ENCODE measurements at regions not wholly inside any gene's neighbourhood (a gene's known extent, or its start where the extent isn't known, plus 50 kb on each side); places are given as distances from the start of the nearest gene placed in this dataset.

GRCh38 chr3:124354150-124354549 is 362.2 kb upstream of the ROPN1 start:
- H3K36me3 ChIP-seq (ENCODE audit: insufficient read depth, low read length): no peaks in the 10 kb centered on the region
- no peaks in the 10 kb centered on the region for H3K4me1 ChIP-seq (ENCODE audit: insufficient read depth, low read length, poor library complexity, severe bottlenecking)
- no peak for DNase-seq (ENCODE audit: low spot score)
- no TSS peak for BruUV-seq (replicated peaks)
- no peak overlapping the region for H3K27ac ChIP-seq (ENCODE audit: low read depth, low read length, poor library complexity, severe bottlenecking)
- intact Hi-C loops (cut with micrococcal nuclease; ENCODE audit: unreplicated experiment): no loop called here
- POLR2A ChIA-PET: no interaction called here
- no peak overlapping the region for H3K4me3 ChIP-seq (ENCODE audit: low read depth, low read length, poor library complexity, severe bottlenecking)
- no peaks in the 10 kb centered on the region for H4K20me1 ChIP-seq (ENCODE audit: insufficient read depth, low read length)
- H2AFZ ChIP-seq (ENCODE audit: low read length): no peak overlapping the region
- H3K79me2 ChIP-seq (ENCODE audit: insufficient read depth, low read depth, low read length): no peaks in the 10 kb centered on the region
- TF ChIP-seq CTCF (conservative IDR thresholded peaks at IDR 0.05; ENCODE audit: low read length): no peak
- no peak for TF ChIP-seq EZH2phosphoT487 (IDR thresholded peaks at IDR 0.05; ENCODE audit: borderline replicate concordance, low read depth, low read length)
- H3K9me2 ChIP-seq (ENCODE audit: insufficient read depth, low read length): no peaks in the 10 kb centered on the region
- no peaks in the 10 kb centered on the region for H3K9me3 ChIP-seq (ENCODE audit: low read length)
- H3K4me2 ChIP-seq (ENCODE audit: low read length): no peak overlapping the region
- CTCF ChIA-PET (ENCODE audit: unreplicated experiment): no interaction called here

- Histone ChIP-seq H3K4me3 (ENCODE audit: low read depth, low read length, poor library complexity, severe bottlenecking) (no peak overlapping the region), H3K4me1 (ENCODE audit: insufficient read depth, low read length, poor library complexity, severe bottlenecking) (no peaks in the 10 kb centered on the region), H3K4me2 (ENCODE audit: low read length) (no peak overlapping the region), H3K79me2 (ENCODE audit: insufficient read depth, low read depth, low read length) (no peaks in the 10 kb centered on the region), H4K20me1 (ENCODE audit: insufficient read depth, low read length) (no peaks in the 10 kb centered on the region), H3K9me3 (ENCODE audit: low read length) (no peaks in the 10 kb centered on the region), H2AFZ (ENCODE audit: low read length) (no peak overlapping the region), H3K27ac (ENCODE audit: low read depth, low read length, poor library complexity, severe bottlenecking) (no peak overlapping the region), H3K36me3 (ENCODE audit: insufficient read depth, low read length) (no peaks in the 10 kb centered on the region), H3K9me2 (ENCODE audit: insufficient read depth, low read length) (no peaks in the 10 kb centered on the region)
- TF ChIP-seq CTCF (conservative IDR thresholded peaks at IDR 0.05; ENCODE audit: low read length): no peak
- TF ChIP-seq EZH2phosphoT487 (IDR thresholded peaks at IDR 0.05; ENCODE audit: borderline replicate concordance, low read depth, low read length): no peak
- ChIA-PET CTCF (ENCODE audit: unreplicated experiment) (no interaction called here), POLR2A (interaction anchor here (0.8 kb wide), 1 partner anchor 14 kb away, joined by 3 read pairs; no protein-coding TSS in a partner anchor)
- intact Hi-C loops (cut with micrococcal nuclease; ENCODE audit: unreplicated experiment): no loop called here
- no TSS peak for BruUV-seq (replicated peaks)
- no peak for DNase-seq (ENCODE audit: low spot score)
Observed at GRCh38 chr3:124358156-124358555, 366.2 kb upstream of the ROPN1 start.

GRCh38 chr3:124360155-124360554 is 368.2 kb upstream of the ROPN1 start:
- Histone ChIP-seq H4K20me1 (ENCODE audit: insufficient read depth, low read length) (no peaks in the 10 kb centered on the region), H3K4me2 (ENCODE audit: low read length) (no peak overlapping the region), H3K4me1 (ENCODE audit: insufficient read depth, low read length, poor library complexity, severe bottlenecking) (no peaks in the 10 kb centered on the region), H3K27ac (ENCODE audit: low read depth, low read length, poor library complexity, severe bottlenecking) (no peak overlapping the region), H3K36me3 (ENCODE audit: insufficient read depth, low read length) (no peaks in the 10 kb centered on the region), H3K9me2 (ENCODE audit: insufficient read depth, low read length) (no peaks in the 10 kb centered on the region), H3K4me3 (ENCODE audit: low read depth, low read length, poor library complexity, severe bottlenecking) (no peak overlapping the region), H2AFZ (ENCODE audit: low read length) (no peak overlapping the region), H3K79me2 (ENCODE audit: insufficient read depth, low read depth, low read length) (no peaks in the 10 kb centered on the region), H3K9me3 (ENCODE audit: low read length) (no peaks in the 10 kb centered on the region)
- ChIA-PET POLR2A (no interaction called here), CTCF (ENCODE audit: unreplicated experiment) (no interaction called here)
- intact Hi-C loops (cut with micrococcal nuclease; ENCODE audit: unreplicated experiment): no loop called here
- no peak for DNase-seq (ENCODE audit: low spot score)
- BruUV-seq (replicated peaks): no TSS peak
- TF ChIP-seq CTCF (conservative IDR thresholded peaks at IDR 0.05; ENCODE audit: low read length) (no peak), EZH2phosphoT487 (IDR thresholded peaks at IDR 0.05; ENCODE audit: borderline replicate concordance, low read depth, low read length) (no peak)

All from OCI-LY7 (cell line).